Keratinocyte (primary cell): ENCODE measurements at regions not wholly inside any gene's neighbourhood (a gene's known extent, or its start where the extent isn't known, plus 50 kb on each side); places are given as distances from the start of the nearest gene placed in this dataset.

ENCODE experiments used
- DNase-seq: peaks from one replicate; pipeline ENCODE4 v3.0.0-alpha.2; 2011; ENCODE audit warnings: low read depth, missing footprints, low spot score
- FAIRE-seq: peaks from 2 replicates; lab custom pipeline; 2011; peaks lifted over from hg19 to GRCh38; lab: Jason Lieb, UNC
- H2AFZ ChIP-seq: 2 replicates; pipeline ENCODE4 v1.6.0; 2012; ENCODE audit warnings: low read length, control low read depth, inconsistent platforms; ENCODE audit not compliant: control insufficient read depth
- H3K27ac ChIP-seq: 2 replicates; pipeline ENCODE4 v1.5.1; 2011; ENCODE audit warnings: low read length; ENCODE audit not compliant: control insufficient read depth, insufficient read depth
- H3K27me3 ChIP-seq: 3 replicates; pipeline ENCODE4 v1.6.0; 2011; ENCODE audit warnings: low read length; ENCODE audit not compliant: control insufficient read depth, insufficient read depth; ENCODE audit errors: extremely low read depth
- H3K36me3 ChIP-seq, 2 experiments: 2 replicates in 1 of 2; 3 replicates in 1 of 2; pipeline ENCODE4 v1.5.1; 2011; ENCODE audit warnings: low read length in 2 of 2, mild to moderate bottlenecking in 1 of 2; ENCODE audit not compliant: control insufficient read depth in 2 of 2, insufficient read depth in 2 of 2; ENCODE audit errors: extremely low read depth in 1 of 2
- H3K4me1 ChIP-seq: 3 replicates; pipeline ENCODE4 v1.5.1; 2011; ENCODE audit warnings: low read length; ENCODE audit not compliant: control insufficient read depth, insufficient read depth; ENCODE audit errors: extremely low read depth
- H3K4me2 ChIP-seq: 3 replicates; pipeline ENCODE4 v1.6.0; 2011; ENCODE audit warnings: low read depth, low read length; ENCODE audit not compliant: control insufficient read depth, insufficient read depth; ENCODE audit errors: extremely low read depth
- H3K4me3 ChIP-seq, 3 experiments: fragments of 200-600 bp in 1 of 3; sonication (generic) in 1 of 3; 2 replicates in 2 of 3; 3 replicates in 1 of 3; pipeline ENCODE4 v1.5.1; 2011 to 2016; ENCODE audit warnings: low read length in 3 of 3, mild to moderate bottlenecking in 3 of 3, control low read depth in 2 of 3, inconsistent platforms in 1 of 3, low read depth in 1 of 3, mixed read lengths in 1 of 3, mixed run types in 1 of 3, moderate library complexity in 1 of 3; ENCODE audit not compliant: control insufficient read depth in 2 of 3, insufficient read depth in 2 of 3; ENCODE audit errors: extremely low read depth in 1 of 3
- H3K79me2 ChIP-seq: 2 replicates; pipeline ENCODE4 v1.6.0; 2012; ENCODE audit warnings: low read length; ENCODE audit not compliant: control insufficient read depth, insufficient read depth
- H3K9ac ChIP-seq: 3 replicates; pipeline ENCODE4 v1.6.0; 2011; ENCODE audit warnings: low read length; ENCODE audit not compliant: control insufficient read depth, insufficient read depth; ENCODE audit errors: extremely low read depth
- H3K9me1 ChIP-seq: 3 replicates; pipeline ENCODE4 v1.6.0; 2011; ENCODE audit warnings: low read length; ENCODE audit not compliant: control insufficient read depth, insufficient read depth; ENCODE audit errors: extremely low read depth
- H3K9me3 ChIP-seq: 2 replicates; pipeline ENCODE4 v1.5.1; 2012; ENCODE audit warnings: low read depth, low read length; ENCODE audit not compliant: control insufficient read depth
- H4K20me1 ChIP-seq: 3 replicates; pipeline ENCODE4 v1.6.0; 2011; ENCODE audit warnings: low read length; ENCODE audit not compliant: control insufficient read depth, insufficient read depth; ENCODE audit errors: extremely low read depth
- EZH2 ChIP-seq: IDR thresholded peaks from one replicate; pipeline ENCODE4 v1.6.1; 2012; ENCODE audit warnings: inconsistent platforms, mild to moderate bottlenecking, low read length, moderate library complexity
- dilution Hi-C: fragments of 300-500 bp; cut with MboI; formaldehyde crosslinking; loops from one replicate; pipeline ENCODE4 v1.7.0; 2020; ENCODE audit warnings: low sequenced_read_pairs; ENCODE audit not compliant: extremely low pct_ligation_motif_present
- TF ChIP-seq, protein P1 (sequence below), 3 experiments: IDR thresholded peaks in 1 of 3; conservative IDR thresholded peaks in 1 of 3; optimal IDR thresholded peaks in 1 of 3; 2 replicates in 2 of 3; 3 replicates in 1 of 3; pipeline versions ENCODE3 to v1.5.1; 2011; ENCODE audit warnings: low read length in 3 of 3, mild to moderate bottlenecking in 3 of 3, moderate library complexity in 2 of 3, control low read depth in 1 of 3, inconsistent platforms in 1 of 3; ENCODE audit not compliant: insufficient read depth in 2 of 3; ENCODE audit errors: extremely low read depth in 1 of 3

DNA sequence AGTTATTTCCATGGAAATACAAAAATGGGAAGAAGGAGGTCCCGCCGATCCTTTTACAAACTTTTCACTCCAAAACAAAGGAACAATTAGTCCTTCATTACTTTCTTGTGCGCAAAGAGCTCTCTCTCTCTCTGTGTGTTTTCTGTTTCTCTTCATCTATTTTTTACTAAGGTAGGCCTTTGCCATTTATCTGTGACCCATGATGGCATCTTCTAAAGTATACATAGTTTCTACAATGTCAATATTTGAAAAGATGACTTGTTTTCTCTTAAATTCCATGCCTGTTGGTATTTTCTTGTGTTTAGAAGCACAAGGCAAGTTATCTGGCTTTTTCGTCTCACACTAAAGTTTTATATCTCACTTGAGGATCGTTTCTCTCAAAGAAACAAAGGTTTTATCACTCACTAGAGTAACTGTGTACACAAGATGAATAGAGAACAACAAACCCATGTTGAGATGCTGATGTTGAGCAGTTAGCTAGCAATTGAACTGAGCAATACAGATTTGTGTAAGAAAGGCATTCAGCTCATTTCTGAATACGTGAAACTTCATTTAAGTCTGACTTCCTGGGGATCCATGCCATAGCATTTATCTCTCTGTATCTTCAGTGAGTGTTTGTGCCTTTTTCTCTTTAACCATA is 250.3 kb downstream of the GBA3 start:
- no peaks in the 10 kb centered on the region for H3K27me3 ChIP-seq
- H3K4me2 ChIP-seq = no peak overlapping the region
- no peak overlapping the region for H2AFZ ChIP-seq
- DNase-seq (no peak), FAIRE-seq (no peak)
- H4K20me1 ChIP-seq = no peaks in the 10 kb centered on the region
- H3K9me1 ChIP-seq = no peaks in the 10 kb centered on the region
- H3K4me1 ChIP-seq = no peaks in the 10 kb centered on the region
- H3K9me3 ChIP-seq = no peaks in the 10 kb centered on the region
- TF ChIP-seq, protein P1, sequence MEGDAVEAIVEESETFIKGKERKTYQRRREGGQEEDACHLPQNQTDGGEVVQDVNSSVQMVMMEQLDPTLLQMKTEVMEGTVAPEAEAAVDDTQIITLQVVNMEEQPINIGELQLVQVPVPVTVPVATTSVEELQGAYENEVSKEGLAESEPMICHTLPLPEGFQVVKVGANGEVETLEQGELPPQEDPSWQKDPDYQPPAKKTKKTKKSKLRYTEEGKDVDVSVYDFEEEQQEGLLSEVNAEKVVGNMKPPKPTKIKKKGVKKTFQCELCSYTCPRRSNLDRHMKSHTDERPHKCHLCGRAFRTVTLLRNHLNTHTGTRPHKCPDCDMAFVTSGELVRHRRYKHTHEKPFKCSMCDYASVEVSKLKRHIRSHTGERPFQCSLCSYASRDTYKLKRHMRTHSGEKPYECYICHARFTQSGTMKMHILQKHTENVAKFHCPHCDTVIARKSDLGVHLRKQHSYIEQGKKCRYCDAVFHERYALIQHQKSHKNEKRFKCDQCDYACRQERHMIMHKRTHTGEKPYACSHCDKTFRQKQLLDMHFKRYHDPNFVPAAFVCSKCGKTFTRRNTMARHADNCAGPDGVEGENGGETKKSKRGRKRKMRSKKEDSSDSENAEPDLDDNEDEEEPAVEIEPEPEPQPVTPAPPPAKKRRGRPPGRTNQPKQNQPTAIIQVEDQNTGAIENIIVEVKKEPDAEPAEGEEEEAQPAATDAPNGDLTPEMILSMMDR (optimal IDR thresholded peaks at IDR 0.05 in 1 of 3, IDR thresholded peaks at IDR 0.05 in 1 of 3, conservative IDR thresholded peaks at IDR 0.05 in 1 of 3; ENCODE audit: extremely low read depth in 1 of 3, insufficient read depth in 2 of 3, low read length in 3 of 3) = no peak
- no peak for TF ChIP-seq EZH2
- no peak overlapping the region for H3K4me3 ChIP-seq
- no peak overlapping the region for H3K27ac ChIP-seq
- no peaks in the 10 kb centered on the region for H3K36me3 ChIP-seq
- dilution Hi-C loops = no loop called here
- H3K79me2 ChIP-seq = no peaks in the 10 kb centered on the region
- no peak overlapping the region for H3K9ac ChIP-seq

DNA sequence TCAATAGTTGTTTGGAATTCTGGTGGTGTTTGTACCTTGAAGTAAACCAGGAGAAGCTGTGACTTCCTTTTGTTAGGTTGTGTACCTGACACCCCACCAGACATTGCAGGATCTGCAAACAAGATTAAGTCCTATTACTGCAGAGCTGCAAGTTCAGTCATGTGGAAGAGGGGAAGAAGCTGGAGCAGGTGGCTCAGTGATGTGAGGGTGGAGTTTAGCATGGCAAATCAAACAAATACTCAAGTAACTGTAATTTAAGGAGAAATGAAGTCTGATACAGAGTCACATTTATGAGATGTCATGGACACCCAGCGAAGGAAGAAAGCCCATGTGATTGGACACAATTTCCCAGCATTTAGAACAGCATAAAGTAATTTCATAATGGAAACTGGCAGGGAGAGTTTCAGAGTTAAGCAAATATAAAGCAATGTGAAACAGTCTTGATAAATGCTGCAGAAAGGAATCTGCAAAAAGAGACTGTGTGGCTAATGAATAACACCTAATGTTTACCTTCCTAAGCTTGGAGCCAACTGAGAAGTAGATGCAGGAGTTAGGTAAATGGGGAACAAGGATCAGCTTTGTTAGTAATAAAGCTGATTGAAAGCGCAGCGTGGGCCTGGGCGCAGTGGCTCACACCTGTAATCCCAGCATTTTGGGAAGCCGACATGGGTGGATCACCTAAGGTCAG is 249.1 kb downstream of the GBA3 start:
- Histone ChIP-seq H3K27ac (no peak overlapping the region), H3K9me3 (no peaks in the 10 kb centered on the region), H3K4me3 (no peak overlapping the region), H3K4me2 (no peak overlapping the region), H3K9me1 (no peaks in the 10 kb centered on the region), H2AFZ (no peak overlapping the region), H4K20me1 (no peaks in the 10 kb centered on the region), H3K36me3 (no peaks in the 10 kb centered on the region), H3K4me1 (no peaks in the 10 kb centered on the region), H3K9ac (no peak overlapping the region), H3K27me3 (no peaks in the 10 kb centered on the region), H3K79me2 (no peaks in the 10 kb centered on the region)
- DNase-seq (no peak), FAIRE-seq (no peak)
- dilution Hi-C loops = no loop called here
- no peak for TF ChIP-seq EZH2
- TF ChIP-seq, protein P1 (optimal IDR thresholded peaks at IDR 0.05 in 1 of 3, IDR thresholded peaks at IDR 0.05 in 1 of 3, conservative IDR thresholded peaks at IDR 0.05 in 1 of 3; ENCODE audit: extremely low read depth in 1 of 3, insufficient read depth in 2 of 3, low read length in 3 of 3) = no peak
